Gastrocnemius medialis (tissue), 4 donors: ENCODE measurements at regions not wholly inside any gene's neighbourhood (a gene's known extent, or its start where the extent isn't known, plus 50 kb on each side); places are given as distances from the start of the nearest gene placed in this dataset.

ENCODE experiments used
- CTCF ChIP-seq, 5 experiments: fragments of 450-650 bp in 3 of 5; fragments of 200-600 bp in 2 of 5; sonication (generic) in 2 of 5; IDR thresholded peaks in 4 of 5; conservative IDR thresholded peaks in 1 of 5; 1 replicate in 4 of 5; 2 replicates in 1 of 5; pipeline ENCODE4 v1.5.1; 2016 to 2019; ENCODE audit warnings: antibody characterized with exemption in 5 of 5, mild to moderate bottlenecking in 3 of 5, moderate library complexity in 3 of 5
- POLR2A ChIP-seq, 2 donors: fragments of 450-650 bp; IDR thresholded peaks; one replicate each; pipeline ENCODE4 v1.6.1; 2017; ENCODE audit warnings: antibody characterized with exemption in 2 of 2, mild to moderate bottlenecking in 2 of 2, moderate library complexity in 2 of 2

GRCh38 chr11:95684701-95685100 is 104.9 kb downstream of the FAM76B start:
- TF ChIP-seq POLR2A (IDR thresholded peaks at IDR 0.05) (no peak), CTCF (IDR thresholded peaks at IDR 0.05 in 4 of 5, conservative IDR thresholded peaks at IDR 0.05 in 1 of 5) (no peak)
